Peyer's patch (tissue), 4 donors: ENCODE measurements at regions not wholly inside any gene's neighbourhood (a gene's known extent, or its start where the extent isn't known, plus 50 kb on each side); places are given as distances from the start of the nearest gene placed in this dataset.

Experiments
- DNase-seq, 3 donors: peaks; one replicate each; pipeline ENCODE4 v3.0.0-alpha.2; 2017 to 2019
- H3K27ac ChIP-seq, 4 donors: fragments of 200-600 bp; sonication (generic); one replicate each; pipeline ENCODE4 v1.5.1; 2016 to 2019
- H3K27me3 ChIP-seq, 2 donors: fragments of 200-600 bp; sonication (generic); one replicate each; pipeline ENCODE4 v1.5.1; 2019
- H3K36me3 ChIP-seq, 3 donors: fragments of 200-600 bp; sonication (generic); one replicate each; pipeline ENCODE4 v1.5.1; 2016 to 2019
- H3K4me1 ChIP-seq, 4 donors: fragments of 200-600 bp; sonication (generic); one replicate each; pipeline ENCODE4 v1.5.1; 2016 to 2019
- H3K4me3 ChIP-seq, 4 donors: fragments of 200-600 bp; sonication (generic); 1 replicate in 3 of 4; 2 replicates in 1 of 4; pipeline ENCODE4 v1.5.1; 2016 to 2019; ENCODE audit warnings: mild to moderate bottlenecking in 1 of 4
- H3K9me3 ChIP-seq, 4 donors: fragments of 200-600 bp; sonication (generic); one replicate each; pipeline ENCODE4 v1.5.1; 2016 to 2019; ENCODE audit warnings: mild to moderate bottlenecking in 1 of 4
- CTCF ChIP-seq, 6 experiments: fragments of 450-650 bp in 4 of 6; fragments of 200-600 bp in 2 of 6; sonication (generic) in 1 of 6; IDR thresholded peaks; one replicate each; pipeline ENCODE4 v1.5.1; 2017 to 2019; ENCODE audit warnings: antibody characterized with exemption in 6 of 6, mild to moderate bottlenecking in 3 of 6, moderate library complexity in 1 of 6
- POLR2A ChIP-seq, 2 donors: fragments of 450-650 bp; IDR thresholded peaks; one replicate each; pipeline ENCODE4 v1.5.1; 2017; ENCODE audit warnings: antibody characterized with exemption in 2 of 2, mild to moderate bottlenecking in 2 of 2, moderate library complexity in 2 of 2

DNA sequence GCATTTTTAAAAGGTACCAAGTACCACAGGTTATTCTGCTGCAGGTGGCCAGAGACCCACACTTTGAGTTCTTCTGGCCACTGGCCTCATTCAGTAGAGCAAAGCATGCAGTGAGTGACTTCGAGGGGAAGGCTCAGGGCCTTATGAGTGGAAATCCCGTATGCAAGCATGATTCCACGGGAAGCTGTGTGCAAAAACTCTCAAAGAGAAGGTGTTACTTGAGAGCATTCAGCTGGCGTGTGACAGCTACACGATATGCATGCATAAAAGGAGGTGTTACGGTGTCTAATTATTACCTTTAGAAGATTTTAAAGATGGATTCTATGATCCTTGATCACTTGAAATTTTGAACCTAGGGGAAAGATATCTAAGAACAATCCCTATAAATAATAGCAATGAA lies 160.3 kb downstream of the ENC1 start:
- no peak for DNase-seq
- TF ChIP-seq POLR2A (IDR thresholded peaks at IDR 0.05) (no peak), CTCF (IDR thresholded peaks at IDR 0.05) (no peak)
- Histone ChIP-seq H3K9me3 (no peaks in the 10 kb centered on the region), H3K36me3 (no peaks in the 10 kb centered on the region), H3K27me3 (no peaks in the 10 kb centered on the region), H3K4me1 (no peaks in the 10 kb centered on the region), H3K4me3 (no peak overlapping the region), H3K27ac (no peak overlapping the region)

DNA sequence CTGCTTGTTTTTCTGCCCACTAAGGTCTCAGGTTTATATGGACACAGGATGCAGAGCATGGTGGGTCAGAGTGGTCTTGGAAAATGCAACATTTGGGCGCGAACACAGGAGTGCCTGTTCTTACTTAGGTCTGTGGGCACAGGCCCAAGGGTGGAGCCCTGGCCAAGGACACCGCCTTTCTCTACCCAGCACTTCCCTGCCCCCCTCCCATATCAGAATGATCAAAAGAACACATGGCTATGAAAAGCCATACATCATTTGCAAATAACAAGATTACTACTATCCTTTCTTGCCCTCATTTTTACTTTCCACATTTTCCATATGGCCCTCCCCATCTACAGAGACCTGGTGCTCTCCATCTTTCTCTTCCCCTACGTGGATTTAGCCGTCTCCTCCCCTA lies 162.2 kb downstream of the ENC1 start:
- no peaks in the 10 kb centered on the region for H3K4me1 ChIP-seq
- no peak overlapping the region for H3K4me3 ChIP-seq
- no peak overlapping the region for H3K27ac ChIP-seq
- no peaks in the 10 kb centered on the region for H3K9me3 ChIP-seq
- no peak for TF ChIP-seq CTCF (IDR thresholded peaks at IDR 0.05)
- TF ChIP-seq POLR2A (IDR thresholded peaks at IDR 0.05), result no peak
- H3K36me3 ChIP-seq, result no peaks in the 10 kb centered on the region
- no peaks in the 10 kb centered on the region for H3K27me3 ChIP-seq
- no peak for DNase-seq

GRCh38 chr5:74477761-74478160 lies 162.8 kb downstream of the ENC1 start:
- DNase-seq, result no peak
- Histone ChIP-seq H3K27me3 (no peaks in the 10 kb centered on the region), H3K9me3 (no peaks in the 10 kb centered on the region), H3K27ac (no peak overlapping the region), H3K4me1 (no peaks in the 10 kb centered on the region), H3K36me3 (no peaks in the 10 kb centered on the region), H3K4me3 (no peak overlapping the region)
- TF ChIP-seq POLR2A (IDR thresholded peaks at IDR 0.05) (no peak), CTCF (IDR thresholded peaks at IDR 0.05) (no peak)

DNA sequence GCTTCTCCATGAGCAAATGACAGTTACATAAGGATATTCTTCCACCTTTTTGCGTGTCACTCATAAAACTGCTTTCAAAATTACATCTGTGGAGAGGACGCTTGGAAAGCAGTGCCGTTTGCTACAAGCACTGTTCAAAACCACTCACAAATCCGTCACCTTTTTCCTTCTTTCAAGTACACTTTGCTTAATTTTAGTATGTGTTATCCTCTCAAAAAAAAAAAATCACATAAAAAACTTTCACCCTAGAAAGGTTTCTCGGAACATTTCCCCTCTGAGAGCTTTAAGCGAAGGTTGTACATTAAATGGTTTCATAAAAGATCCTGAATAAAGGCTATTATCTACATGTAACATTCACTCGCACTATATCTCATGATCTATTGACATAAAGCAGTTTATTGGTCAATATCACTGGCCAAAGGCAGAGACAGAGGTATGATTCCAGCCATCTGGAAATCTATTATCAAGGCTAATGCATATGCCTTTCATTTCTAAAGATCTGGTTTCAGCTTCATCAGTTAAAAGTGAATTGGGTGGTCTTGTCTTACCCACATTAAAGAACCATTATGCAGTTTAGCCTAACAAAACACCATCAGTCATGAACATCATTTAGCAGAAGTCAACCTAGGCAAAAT lies 163.6 kb downstream of the ENC1 start:
- TF ChIP-seq CTCF (IDR thresholded peaks at IDR 0.05) (no peak), POLR2A (IDR thresholded peaks at IDR 0.05) (no peak)
- Histone ChIP-seq H3K4me3 (no peak overlapping the region), H3K9me3 (no peaks in the 10 kb centered on the region)

GRCh38 chr5:74476046-74476818 lies 164.3 kb downstream of the ENC1 start:
- Histone ChIP-seq H3K27ac (no peak overlapping the region), H3K4me3 (no peak overlapping the region), H3K9me3 (no peaks in the 10 kb centered on the region), H3K27me3 (no peaks in the 10 kb centered on the region), H3K4me1 (no peaks in the 10 kb centered on the region), H3K36me3 (no peaks in the 10 kb centered on the region)
- no peak for DNase-seq
- TF ChIP-seq POLR2A (IDR thresholded peaks at IDR 0.05) (no peak), CTCF (IDR thresholded peaks at IDR 0.05) (no peak)

More for the DNA sequence above, 163.6 kb downstream of the ENC1 start:
- no peak overlapping the region for H3K27ac ChIP-seq
- no peak for DNase-seq
- no peaks in the 10 kb centered on the region for H3K4me1 ChIP-seq
- no peaks in the 10 kb centered on the region for H3K27me3 ChIP-seq
- no peaks in the 10 kb centered on the region for H3K36me3 ChIP-seq
